H9 (cell line): ENCODE measurements at regions not wholly inside any gene's neighbourhood (a gene's known extent, or its start where the extent isn't known, plus 50 kb on each side); places are given as distances from the start of the nearest gene placed in this dataset.

ENCODE experiments used
- DNase-seq: peaks from one replicate; pipeline ENCODE4 v3.0.0-alpha.2; 2017
- H2AFZ ChIP-seq: one replicate; pipeline ENCODE4 v1.6.1; 2013; ENCODE audit warnings: mild to moderate bottlenecking, low read length, control low read depth, moderate library complexity
- H2AK5ac ChIP-seq: 2 replicates; pipeline ENCODE4 v1.6.1; 2013; ENCODE audit warnings: low read length, control low read depth, mixed read lengths; ENCODE audit not compliant: insufficient read length
- H2BK120ac ChIP-seq: one replicate; pipeline ENCODE4 v1.6.1; 2013; ENCODE audit warnings: low read depth, mild to moderate bottlenecking, low read length, control low read depth, inconsistent platforms; ENCODE audit not compliant: poor library complexity, severe bottlenecking
- H2BK12ac ChIP-seq: 2 replicates; pipeline ENCODE4 v1.6.1; 2013; ENCODE audit warnings: low read length, control low read depth, mixed read lengths, low read depth; ENCODE audit not compliant: insufficient read length
- H2BK15ac ChIP-seq: 2 replicates; pipeline ENCODE4 v1.6.1; 2013; ENCODE audit warnings: low read depth, low read length, control low read depth
- H2BK20ac ChIP-seq: one replicate; pipeline ENCODE4 v1.6.1; 2013; ENCODE audit warnings: low read depth, mild to moderate bottlenecking, low read length, control low read depth, inconsistent platforms; ENCODE audit not compliant: poor library complexity, severe bottlenecking
- H2BK5ac ChIP-seq: 2 replicates; pipeline ENCODE4 v1.6.1; 2013; ENCODE audit warnings: low read length, control low read depth, mixed read lengths; ENCODE audit not compliant: insufficient read length
- H3K14ac ChIP-seq: 2 replicates; pipeline ENCODE4 v1.6.1; 2013; ENCODE audit warnings: low read length, control low read depth; ENCODE audit not compliant: insufficient read depth
- H3K18ac ChIP-seq: 2 replicates; pipeline ENCODE4 v1.6.1; 2013; ENCODE audit warnings: low read depth, mild to moderate bottlenecking, mixed read lengths, low read length, control low read depth; ENCODE audit not compliant: insufficient read length
- H3K23ac ChIP-seq: 2 replicates; pipeline ENCODE4 v1.6.1; 2013; ENCODE audit warnings: low read length, control low read depth, mixed read lengths, low read depth; ENCODE audit not compliant: insufficient read length
- H3K23me2 ChIP-seq: 2 replicates; pipeline ENCODE4 v1.6.1; 2013; ENCODE audit warnings: low read depth, mild to moderate bottlenecking, mixed read lengths, low read length, control low read depth; ENCODE audit not compliant: insufficient read length, poor library complexity, severe bottlenecking
- H3K27ac ChIP-seq: 2 replicates; pipeline ENCODE4 v1.5.1; 2013; ENCODE audit warnings: low read length, control low read depth, mixed read lengths, low read depth; ENCODE audit not compliant: insufficient read length
- H3K27me3 ChIP-seq: 2 replicates; pipeline ENCODE4 v1.6.1; 2013; ENCODE audit warnings: low read length, control low read depth, inconsistent platforms; ENCODE audit not compliant: insufficient read depth
- H3K4ac ChIP-seq: 2 replicates; pipeline ENCODE4 v1.6.1; 2013; ENCODE audit warnings: low read depth, mild to moderate bottlenecking, control low read depth, inconsistent platforms, low read length, moderate library complexity
- H3K4me1 ChIP-seq: 2 replicates; pipeline ENCODE4 v1.6.1; 2013; ENCODE audit warnings: low read length, control low read depth, inconsistent platforms; ENCODE audit not compliant: insufficient read depth
- H3K4me2 ChIP-seq: 2 replicates; pipeline ENCODE4 v1.6.1; 2013; ENCODE audit warnings: low read length, control low read depth, mixed read lengths; ENCODE audit not compliant: insufficient read length, insufficient read depth
- H3K56ac ChIP-seq: 2 replicates; pipeline ENCODE4 v1.6.1; 2013; ENCODE audit warnings: low read depth, mild to moderate bottlenecking, mixed read lengths, low read length, control low read depth; ENCODE audit not compliant: insufficient read length
- H3K79me1 ChIP-seq: 2 replicates; pipeline ENCODE4 v1.6.1; 2013; ENCODE audit warnings: low read depth, mild to moderate bottlenecking, moderate library complexity, low read length, control low read depth, inconsistent platforms; ENCODE audit not compliant: insufficient read depth, poor library complexity, severe bottlenecking
- H3K79me2 ChIP-seq: 2 replicates; pipeline ENCODE4 v1.6.1; 2013; ENCODE audit warnings: low read length, control low read depth, inconsistent platforms; ENCODE audit not compliant: insufficient read depth
- H3K9ac ChIP-seq: 2 replicates; pipeline ENCODE4 v1.6.1; 2013; ENCODE audit warnings: low read length, control low read depth, mixed read lengths; ENCODE audit not compliant: insufficient read length; ENCODE audit errors: extremely low read depth
- H3K9me3 ChIP-seq: one replicate; pipeline ENCODE4 v1.6.1; 2013; ENCODE audit warnings: low read depth, low read length, inconsistent platforms; ENCODE audit not compliant: control insufficient read depth
- H3T11ph ChIP-seq: one replicate; pipeline ENCODE4 v1.6.1; 2013; ENCODE audit warnings: mild to moderate bottlenecking, low read length, control low read depth, inconsistent platforms
- H4K20me1 ChIP-seq: one replicate; pipeline ENCODE4 v1.6.1; 2013; ENCODE audit not compliant: control insufficient read depth, insufficient read length, insufficient read depth
- H4K5ac ChIP-seq: 2 replicates; pipeline ENCODE4 v1.6.1; 2013; ENCODE audit warnings: low read depth, mild to moderate bottlenecking, mixed read lengths, low read length, control low read depth; ENCODE audit not compliant: insufficient read length
- H4K8ac ChIP-seq: replicated peaks from 2 replicates; pipeline ENCODE4 v1.6.1; 2013; ENCODE audit warnings: low read length, control low read depth, mixed read lengths, low read depth; ENCODE audit not compliant: insufficient read length
- H4K91ac ChIP-seq: 2 replicates; pipeline ENCODE4 v1.6.1; 2013; ENCODE audit warnings: low read depth, mild to moderate bottlenecking, moderate library complexity, mixed read lengths, low read length, control low read depth; ENCODE audit not compliant: insufficient read length
- H3K27ac Mint-ChIP-seq, 3 experiments: 2 replicates in 2 of 3; 3 replicates in 1 of 3; pipeline ENCODE4 v1.8.0; 2020 to 2021; ENCODE audit warnings: mixed read lengths in 3 of 3, mild to moderate bottlenecking in 1 of 3, moderate library complexity in 1 of 3
- H3K27me3 Mint-ChIP-seq: 2 replicates; pipeline ENCODE4 v1.8.0; 2021; ENCODE audit warnings: low read depth, mild to moderate bottlenecking, moderate library complexity, mixed read lengths
- H3K36me3 Mint-ChIP-seq, 3 experiments: 2 replicates in 2 of 3; 3 replicates in 1 of 3; pipeline ENCODE4 v1.8.0; 2020 to 2021; ENCODE audit warnings: low read depth in 3 of 3, mixed read lengths in 3 of 3; ENCODE audit not compliant: insufficient read depth in 1 of 3
- H3K4me1 Mint-ChIP-seq, 2 experiments: 2 replicates each; pipeline ENCODE4 v1.8.0; 2020; ENCODE audit warnings: mixed read lengths in 2 of 2
- H3K4me3 Mint-ChIP-seq, 2 experiments: 2 replicates in 1 of 2; 3 replicates in 1 of 2; pipeline ENCODE4 v1.8.0; 2020 to 2021; ENCODE audit warnings: mild to moderate bottlenecking in 2 of 2, mixed read lengths in 2 of 2, moderate library complexity in 1 of 2
- H3K9me3 Mint-ChIP-seq, 2 experiments: 2 replicates in 1 of 2; 3 replicates in 1 of 2; pipeline ENCODE4 v1.8.0; 2020; ENCODE audit warnings: mild to moderate bottlenecking in 2 of 2, mixed read lengths in 2 of 2, moderate library complexity in 1 of 2
- CTCF ChIP-seq: fragments of 200-600 bp; sonication (generic); conservative IDR thresholded peaks from 3 replicates; pipeline ENCODE4 v1.8.0; 2021; ENCODE audit warnings: antibody characterized with exemption, mild to moderate bottlenecking
- WGBS: extraction: QIAGEN DNeasy Blood & Tissue Kit; methylation state at CpG from one replicate; pipeline ENCODE4 v1.1.7; 2013; ENCODE audit warnings: missing lambda C conversion rate, low lambda C conversion rate, mixed read lengths; ENCODE audit not compliant: insufficient read length; ENCODE audit errors: extremely low coverage; 5-methylcytosine and 5-hydroxymethylcytosine counted together

DNA sequence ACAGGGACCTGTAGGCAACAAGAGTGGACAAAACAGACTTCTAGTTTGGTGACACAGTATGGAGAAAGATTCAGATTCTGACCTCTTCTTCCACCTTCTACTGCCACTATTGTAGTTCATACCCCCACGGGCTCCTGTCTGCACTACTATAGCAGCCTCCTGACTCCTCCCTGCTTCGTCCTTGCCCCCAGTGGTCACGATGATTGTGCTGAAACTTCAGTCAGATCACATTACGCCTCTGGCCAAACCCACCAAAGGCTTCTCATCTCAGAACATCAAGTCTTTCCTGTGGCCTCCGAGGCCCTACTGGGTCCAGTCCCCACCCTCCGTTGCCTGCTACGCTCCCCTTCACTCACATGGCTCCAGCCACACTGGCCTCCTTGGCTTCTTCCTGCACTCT lies 147.6 kb downstream of the CYP26B1 start:
- Histone ChIP-seq H2BK12ac (no peak overlapping the region), H3K23me2 (no peaks in the 10 kb centered on the region), H3K56ac (no peak overlapping the region), H2AFZ (no peak overlapping the region), H3K27me3 (no peaks in the 10 kb centered on the region), H3K14ac (no peak overlapping the region), H2BK5ac (no peak overlapping the region), H3K4me1 (peaks cover 3% of the 10 kb centered on the region; the same call in 1 of the 2 replicates), H3K4ac (no peak overlapping the region), H4K91ac (no peak overlapping the region), H3K9ac (no peak overlapping the region), H3K79me1 (no peaks in the 10 kb centered on the region), H2BK20ac (no peak overlapping the region), H4K20me1 (no peaks in the 10 kb centered on the region), H2BK15ac (no peak overlapping the region), H3K27ac (no peak overlapping the region), H4K8ac (no peak overlapping the region), H3K23ac (no peak overlapping the region), H3T11ph (no peak overlapping the region), H3K79me2 (no peaks in the 10 kb centered on the region), H4K5ac (no peak overlapping the region), H2BK120ac (no peak overlapping the region), H2AK5ac (no peak overlapping the region), H3K4me2 (no peak overlapping the region), H3K9me3 (no peaks in the 10 kb centered on the region), H3K18ac (no peak overlapping the region)
- no peak for TF ChIP-seq CTCF
- Mint-ChIP-seq H3K9me3 (no peaks in the 10 kb centered on the region), H3K4me3 (no peak overlapping the region), H3K4me1 (peaks cover 4 to 14% of the 10 kb centered on the region in 2 experiments), H3K27ac (peak overlapping the region in 1 of 3 experiments; percentile 28; a peak in 2 of 7 replicates), H3K36me3 (no peaks in the 10 kb centered on the region; a peak in 1 of 7 replicates), H3K27me3 (peaks cover 2% of the 10 kb centered on the region; the same call in 1 of the 2 replicates)
- no CpG with 5 or more reads among the region's 7 CpGs for WGBS
- peak; percentile 47 for DNase-seq
